ENCODE measurements at regions not wholly inside any gene's neighbourhood (a gene's known extent, or its start where the extent isn't known, plus 50 kb on each side); places are given as distances from the start of the nearest gene placed in this dataset.

DNA sequence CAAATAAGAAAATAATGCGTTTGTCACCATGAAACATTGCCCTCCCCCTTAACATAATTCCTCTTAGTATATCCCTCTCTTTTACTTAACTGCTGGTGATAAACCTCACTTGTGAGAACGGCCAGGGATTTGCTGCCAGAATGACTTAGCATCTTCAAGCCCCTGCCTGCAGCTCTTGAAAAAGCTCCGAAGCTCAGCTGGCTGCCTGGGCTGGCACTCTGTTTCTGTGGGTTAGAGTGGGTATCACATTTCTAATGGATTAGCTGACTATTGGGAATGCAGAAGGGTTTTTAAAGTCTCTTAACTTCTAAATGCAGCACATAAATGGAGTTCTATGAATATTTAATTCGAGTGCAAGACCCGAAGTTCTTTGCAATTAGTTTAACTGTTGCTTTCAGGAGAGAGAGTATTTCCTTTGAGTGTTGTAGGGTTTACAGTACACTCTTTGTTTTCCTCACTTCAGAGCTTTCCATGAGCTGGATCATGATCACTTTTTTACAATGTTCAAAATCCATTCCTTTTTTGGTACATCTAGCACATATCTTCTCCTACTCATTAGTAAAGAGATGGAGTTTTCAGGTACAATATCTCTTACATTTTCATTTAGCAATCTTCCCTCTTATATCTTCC, 124.7 kb upstream of the RBMS3 start:
- TF ChIP-seq EP300 (IDR thresholded peaks at IDR 0.05; ENCODE audit: low read depth) (no peak), POLR2AphosphoS5 (IDR thresholded peaks at IDR 0.05) (no peak)
- DNase-seq: no peak
- H3K27ac ChIP-seq: no peak overlapping the region
- no peak overlapping the region for H3K4me3 ChIP-seq
- no peaks in the 10 kb centered on the region for H3K4me1 ChIP-seq
- H3K9me3 ChIP-seq: no peaks in the 10 kb centered on the region
- intact Hi-C loops (cut with DNase I; ENCODE audit: low total_unique reads) (no loop called here), in situ Hi-C loops (cut with MboI; ENCODE audit: low pct_ligation_motif_present in 1 of 4, low pct_unique_long_range_greater_than_20kb in 1 of 4, low sequenced_read_pairs in 3 of 4) (no loop called here)
- no peaks in the 10 kb centered on the region for H3K36me3 ChIP-seq
- no peaks in the 10 kb centered on the region for H3K27me3 ChIP-seq
- WGBS, 2 donors (ENCODE audit: low coverage in 1 of 2): 52 to 66% methylated on average over 4 to 5 of the region's 5 CpGs

DNA sequence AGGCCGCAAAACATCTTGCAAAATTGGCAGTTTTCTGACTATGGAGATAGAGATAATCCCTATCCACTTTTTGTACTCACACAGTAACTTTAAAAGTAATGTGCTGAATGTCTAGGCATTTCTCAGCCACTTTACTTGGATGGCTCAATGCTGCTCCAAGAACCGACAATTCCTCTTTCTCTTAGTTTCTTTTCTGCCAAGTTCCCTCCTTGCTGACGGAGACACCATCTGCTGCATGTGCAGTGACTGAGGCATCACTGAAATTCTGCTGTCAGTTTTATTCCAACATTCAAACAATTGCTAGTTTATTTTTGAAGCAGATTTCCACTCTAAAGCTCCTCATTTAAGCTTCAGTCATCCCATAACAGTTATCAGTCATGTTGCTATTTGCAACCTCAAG, 116.0 kb upstream of the RBMS3 start:
- no peaks in the 10 kb centered on the region for H3K27me3 ChIP-seq
- 72 to 90% methylated on average over 3 of the region's 3 CpGs for WGBS, 2 donors (ENCODE audit: low coverage in 1 of 2)
- H3K9me3 ChIP-seq: no peaks in the 10 kb centered on the region
- H3K27ac ChIP-seq: no peak overlapping the region
- intact Hi-C loops (cut with DNase I; ENCODE audit: low total_unique reads) (no loop called here), in situ Hi-C loops (cut with MboI; ENCODE audit: low pct_ligation_motif_present in 1 of 4, low pct_unique_long_range_greater_than_20kb in 1 of 4, low sequenced_read_pairs in 3 of 4) (no loop called here)
- no peaks in the 10 kb centered on the region for H3K36me3 ChIP-seq
- TF ChIP-seq POLR2A (IDR thresholded peaks at IDR 0.05): no peak
- no peak for TF ChIP-seq CTCF (IDR thresholded peaks at IDR 0.05)
- no peak for TF ChIP-seq POLR2AphosphoS5 (IDR thresholded peaks at IDR 0.05)
- TF ChIP-seq EP300 (IDR thresholded peaks at IDR 0.05; ENCODE audit: low read depth): no peak
- no peak overlapping the region for H3K4me3 ChIP-seq
- no peak for DNase-seq
- H3K4me1 ChIP-seq: no peaks in the 10 kb centered on the region

DNA sequence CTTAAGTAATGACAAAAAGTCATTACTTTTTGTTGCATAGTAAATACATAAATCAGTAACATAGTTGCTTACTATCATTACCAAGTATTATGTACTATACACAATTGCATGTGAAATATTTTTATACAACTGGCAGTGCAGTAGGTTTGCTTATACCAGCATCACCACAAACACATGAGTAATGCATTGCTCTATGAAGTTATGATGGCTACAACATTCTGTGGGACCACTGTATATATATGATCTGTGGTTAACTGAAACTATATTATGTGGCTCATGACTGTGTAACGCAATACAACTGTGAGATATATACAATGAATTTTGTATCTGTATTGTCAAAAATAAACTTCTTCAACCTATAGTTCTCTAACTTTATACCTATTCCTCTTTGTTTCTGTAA, 113.7 kb upstream of the RBMS3 start:
- in situ Hi-C loops (cut with MboI; ENCODE audit: low pct_ligation_motif_present in 1 of 4, low pct_unique_long_range_greater_than_20kb in 1 of 4, low sequenced_read_pairs in 3 of 4) (no loop called here), intact Hi-C loops (cut with DNase I; ENCODE audit: low total_unique reads) (no loop called here)
- H3K36me3 ChIP-seq: no peaks in the 10 kb centered on the region
- no peaks in the 10 kb centered on the region for H3K9me3 ChIP-seq
- no peaks in the 10 kb centered on the region for H3K27me3 ChIP-seq
- no peak for TF ChIP-seq EP300 (IDR thresholded peaks at IDR 0.05; ENCODE audit: low read depth)
- no peak for TF ChIP-seq CTCF (IDR thresholded peaks at IDR 0.05)
- no peak for TF ChIP-seq POLR2AphosphoS5 (IDR thresholded peaks at IDR 0.05)
- TF ChIP-seq POLR2A (IDR thresholded peaks at IDR 0.05): no peak
- no peak overlapping the region for H3K27ac ChIP-seq
- no peak overlapping the region for H3K4me3 ChIP-seq
- 88 to 97% methylated on average over 1 of the region's 1 CpG for WGBS, 2 donors (ENCODE audit: low coverage in 1 of 2)
- no peak for DNase-seq
- peaks cover 0 to 17% (median 3%) of the 10 kb centered on the region in 4 donors for H3K4me1 ChIP-seq

DNA sequence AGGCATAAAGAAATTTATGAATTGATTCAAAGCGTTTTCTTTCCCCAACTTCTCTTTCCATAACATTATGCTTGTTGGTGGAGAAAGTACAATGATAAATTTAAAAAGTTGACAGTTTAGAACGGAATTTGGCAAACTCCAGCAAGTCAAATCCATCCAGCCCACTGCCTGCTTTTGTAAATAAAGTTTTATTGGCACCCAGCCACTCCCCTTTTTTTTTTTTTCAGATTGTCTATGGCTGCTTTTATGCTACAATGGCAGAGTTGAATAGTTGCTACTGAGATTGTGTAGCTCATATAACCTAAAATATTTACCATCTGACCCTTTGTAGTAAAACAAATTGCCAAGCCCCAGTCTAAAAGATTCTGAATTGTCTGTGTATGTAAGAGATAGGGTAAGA, 112.8 kb upstream of the RBMS3 start:
- in situ Hi-C loops (cut with MboI; ENCODE audit: low pct_ligation_motif_present in 1 of 4, low pct_unique_long_range_greater_than_20kb in 1 of 4, low sequenced_read_pairs in 3 of 4): no loop called here

More for the DNA sequence above, 112.8 kb upstream of the RBMS3 start:
- intact Hi-C loops (cut with DNase I; ENCODE audit: low total_unique reads): no loop called here
- H3K36me3 ChIP-seq: no peaks in the 10 kb centered on the region
- 60 to 66% methylated on average over 2 of the region's 2 CpGs for WGBS, 2 donors (ENCODE audit: low coverage in 1 of 2)
- H3K4me3 ChIP-seq: no peak overlapping the region
- H3K9me3 ChIP-seq: no peaks in the 10 kb centered on the region
- H3K4me1 ChIP-seq: peaks cover 0 to 17% (median 3%) of the 10 kb centered on the region in 4 donors
- H3K27me3 ChIP-seq: no peaks in the 10 kb centered on the region
- no peak overlapping the region for H3K27ac ChIP-seq
- DNase-seq: no peak
- no peak for TF ChIP-seq POLR2AphosphoS5 (IDR thresholded peaks at IDR 0.05)
- TF ChIP-seq POLR2A (IDR thresholded peaks at IDR 0.05): no peak
- TF ChIP-seq CTCF (IDR thresholded peaks at IDR 0.05): no peak
- no peak for TF ChIP-seq EP300 (IDR thresholded peaks at IDR 0.05; ENCODE audit: low read depth)

Measured in transverse colon (tissue), 4 donors.